ENCODE measurements at regions not wholly inside any gene's neighbourhood (a gene's known extent, or its start where the extent isn't known, plus 50 kb on each side); places are given as distances from the start of the nearest gene placed in this dataset.

DNA sequence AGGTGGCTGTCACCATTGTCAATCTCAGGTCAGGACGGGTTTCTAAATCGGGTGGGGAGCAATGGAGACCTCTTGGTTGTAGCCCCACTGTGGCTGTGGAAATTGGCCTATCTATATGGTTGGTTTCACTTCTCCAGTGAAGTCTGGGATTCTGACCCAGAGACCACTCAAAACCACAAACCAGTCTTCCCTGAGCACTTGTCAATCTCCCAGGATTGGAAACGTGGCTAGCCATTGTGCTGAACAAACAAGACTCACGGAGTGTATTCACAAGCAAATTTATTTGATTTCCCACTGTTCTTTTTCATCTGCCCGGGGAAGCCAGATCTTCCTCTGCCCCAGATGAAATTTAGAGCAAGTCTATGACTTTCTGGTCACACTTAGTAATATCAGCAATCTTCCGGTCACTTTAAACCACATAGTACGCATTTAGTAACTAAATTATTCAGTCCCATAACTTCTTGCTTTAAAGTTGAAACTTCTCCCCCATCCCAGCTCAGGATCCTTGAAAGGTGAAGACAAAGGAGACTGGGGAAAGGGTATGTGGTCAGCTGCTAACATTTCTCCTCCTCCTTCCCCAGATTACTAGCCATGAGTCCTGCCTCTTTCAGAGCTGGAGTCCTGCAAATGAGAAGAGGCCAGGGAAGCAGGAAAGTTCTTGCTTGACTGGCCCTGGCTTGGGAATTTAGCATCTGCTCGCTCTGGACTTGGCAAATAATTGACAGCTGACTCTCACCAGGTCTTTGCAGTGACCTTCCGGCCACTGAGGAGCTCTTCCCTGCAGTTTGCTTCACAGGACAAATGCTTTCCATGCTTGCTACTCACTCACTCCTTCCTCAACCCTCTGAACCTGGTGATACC is 123.2 kb upstream of the MAX start:
- TF ChIP-seq, protein P1, sequence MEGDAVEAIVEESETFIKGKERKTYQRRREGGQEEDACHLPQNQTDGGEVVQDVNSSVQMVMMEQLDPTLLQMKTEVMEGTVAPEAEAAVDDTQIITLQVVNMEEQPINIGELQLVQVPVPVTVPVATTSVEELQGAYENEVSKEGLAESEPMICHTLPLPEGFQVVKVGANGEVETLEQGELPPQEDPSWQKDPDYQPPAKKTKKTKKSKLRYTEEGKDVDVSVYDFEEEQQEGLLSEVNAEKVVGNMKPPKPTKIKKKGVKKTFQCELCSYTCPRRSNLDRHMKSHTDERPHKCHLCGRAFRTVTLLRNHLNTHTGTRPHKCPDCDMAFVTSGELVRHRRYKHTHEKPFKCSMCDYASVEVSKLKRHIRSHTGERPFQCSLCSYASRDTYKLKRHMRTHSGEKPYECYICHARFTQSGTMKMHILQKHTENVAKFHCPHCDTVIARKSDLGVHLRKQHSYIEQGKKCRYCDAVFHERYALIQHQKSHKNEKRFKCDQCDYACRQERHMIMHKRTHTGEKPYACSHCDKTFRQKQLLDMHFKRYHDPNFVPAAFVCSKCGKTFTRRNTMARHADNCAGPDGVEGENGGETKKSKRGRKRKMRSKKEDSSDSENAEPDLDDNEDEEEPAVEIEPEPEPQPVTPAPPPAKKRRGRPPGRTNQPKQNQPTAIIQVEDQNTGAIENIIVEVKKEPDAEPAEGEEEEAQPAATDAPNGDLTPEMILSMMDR (IDR thresholded peaks at IDR 0.05; ENCODE audit: low read depth, low read length, missing input control) = no peak
- TF ChIP-seq NR2F2 (IDR thresholded peaks at IDR 0.05) (no peak), RAD21 (IDR thresholded peaks at IDR 0.05) (no peak), GABPA (IDR thresholded peaks at IDR 0.05 in 1 of 2, conservative IDR thresholded peaks at IDR 0.05 in 1 of 2) (no peak)
